ENCODE measurements at regions not wholly inside any gene's neighbourhood (a gene's known extent, or its start where the extent isn't known, plus 50 kb on each side); places are given as distances from the start of the nearest gene placed in this dataset.
"Not testable (repeated sequence)": the region's sequence is repeated elsewhere in the genome, so short reads cannot be mapped to it uniquely, and the experiment has no call there.

- no peak overlapping the region for H3K4me3 ChIP-seq (ENCODE audit: low read depth, low read length)
- TF ChIP-seq CTCF (IDR thresholded peaks at IDR 0.05; ENCODE audit: insufficient read depth, low read depth, low read length, missing control alignments) = no peak
These were observed 94.3 kb downstream of the RGS2 start for GRCh38 chr1:192903142-192903541.

DNA sequence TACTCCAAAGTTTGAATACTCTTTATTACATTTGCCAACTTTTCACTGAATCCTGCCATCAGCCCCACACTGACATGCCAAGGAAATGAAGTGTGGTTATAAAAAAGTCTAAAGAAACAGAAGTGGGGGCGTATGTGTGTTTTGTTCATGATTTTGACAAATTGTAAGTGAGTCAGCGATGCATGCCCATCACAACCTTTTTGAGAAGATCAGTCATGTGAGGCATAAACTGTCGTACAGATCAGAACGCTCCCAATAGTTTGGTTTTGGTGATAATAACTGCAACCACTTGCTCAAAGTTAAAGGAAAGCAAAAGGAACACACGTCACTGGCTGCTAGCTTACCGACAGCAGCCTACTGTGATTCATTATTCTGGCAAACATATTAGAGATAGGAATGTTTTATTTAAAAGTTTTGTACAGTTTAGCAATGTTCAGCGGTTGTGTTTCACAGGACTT lies 95.6 kb downstream of the RGS2 start:
- TF ChIP-seq CTCF (IDR thresholded peaks at IDR 0.05; ENCODE audit: insufficient read depth, low read depth, low read length, missing control alignments) = no peak
- peak; percentile 8 for DNase-seq (ENCODE audit: low read depth)
- H3K4me3 ChIP-seq (ENCODE audit: low read depth, low read length) = no peak overlapping the region

More at GRCh38 chr1:192903142-192903541, 94.3 kb downstream of the RGS2 start:
- DNase-seq (ENCODE audit: low read depth) = no peak

DNA sequence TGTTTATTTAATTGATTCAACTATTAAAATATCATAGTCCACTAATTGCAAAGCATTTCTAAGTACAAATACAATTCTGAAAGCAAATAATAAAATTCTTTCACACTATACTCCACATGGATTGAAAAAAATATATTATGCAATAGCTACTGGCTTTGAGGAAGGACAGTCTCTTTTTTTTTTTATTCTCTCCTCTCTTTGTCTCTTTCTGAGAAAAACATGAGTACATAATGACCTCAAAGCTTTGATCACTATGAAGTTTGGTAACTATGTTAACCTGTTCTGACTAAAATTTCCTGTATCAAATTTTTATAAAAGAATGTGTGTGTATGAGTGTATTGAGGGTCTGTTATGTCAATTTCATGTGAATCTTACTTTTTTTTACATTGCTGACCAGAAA lies 96.2 kb downstream of the RGS2 start:
- H3K4me3 ChIP-seq (ENCODE audit: low read depth, low read length) = no peak overlapping the region
- TF ChIP-seq CTCF (IDR thresholded peaks at IDR 0.05; ENCODE audit: insufficient read depth, low read depth, low read length, missing control alignments) = no peak
- no peak for DNase-seq (ENCODE audit: low read depth)

DNA sequence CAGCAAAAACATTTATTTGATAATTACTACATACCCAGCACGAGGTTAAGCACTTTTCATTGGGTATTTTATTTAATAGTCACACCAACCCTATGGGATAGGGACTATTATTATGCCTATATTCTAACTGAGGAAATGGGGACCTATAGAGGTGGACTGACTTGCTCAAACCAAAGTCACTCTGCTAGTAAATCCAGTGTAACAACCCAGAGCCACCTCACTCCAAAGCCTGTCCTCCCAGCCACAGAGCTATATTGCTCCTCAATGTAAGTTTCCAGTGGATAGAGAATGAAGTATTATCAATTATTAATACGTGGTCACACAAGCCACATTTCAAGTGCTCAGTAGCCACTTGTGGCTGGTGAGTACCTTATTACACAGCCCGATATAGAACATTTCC lies 97.5 kb downstream of the RGS2 start:
- no peak for TF ChIP-seq CTCF (IDR thresholded peaks at IDR 0.05; ENCODE audit: insufficient read depth, low read depth, low read length, missing control alignments)
- H3K4me3 ChIP-seq (ENCODE audit: low read depth, low read length) = no peak overlapping the region
- no peak for DNase-seq (ENCODE audit: low read depth)

DNA sequence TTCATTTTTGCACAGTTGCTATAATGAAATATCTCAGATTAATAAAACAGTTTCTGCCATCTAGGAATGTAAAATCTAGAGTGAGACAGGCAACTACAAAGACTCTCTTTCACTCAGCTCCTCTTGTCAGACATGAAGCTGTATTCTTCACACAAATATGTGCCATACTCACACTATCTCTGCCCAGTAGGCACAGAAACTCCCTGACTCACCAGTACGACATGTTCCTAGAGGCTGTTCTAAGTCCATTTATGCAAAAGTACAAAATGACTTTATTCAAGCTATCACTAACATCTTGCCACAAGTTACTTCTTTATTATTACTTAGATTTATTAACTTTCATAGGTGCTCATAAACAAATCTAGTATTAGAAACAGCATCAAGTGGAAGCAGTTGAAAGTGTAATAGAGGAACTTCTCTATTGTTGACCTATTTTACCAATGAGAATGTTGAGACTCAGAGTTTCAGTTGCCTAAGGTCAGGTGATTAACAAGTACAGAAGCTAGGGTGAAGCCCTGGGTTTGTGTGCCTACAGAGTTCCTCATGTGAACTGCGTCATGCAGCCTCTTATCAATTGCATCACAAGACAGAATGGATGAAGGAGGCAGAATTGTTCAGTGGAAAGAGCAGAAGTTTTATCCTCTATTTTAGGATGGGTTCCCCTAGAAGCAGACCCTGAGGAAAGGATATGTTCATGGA lies 98.9 kb downstream of the RGS2 start:
- H3K4me3 ChIP-seq (ENCODE audit: low read depth, low read length) = no peak overlapping the region
- DNase-seq (ENCODE audit: low read depth) = peak; percentile 25
- no peak for TF ChIP-seq CTCF (IDR thresholded peaks at IDR 0.05; ENCODE audit: insufficient read depth, low read depth, low read length, missing control alignments)

GRCh38 chr1:192911896-192912656 lies 103.2 kb downstream of the RGS2 start:
- not testable (repeated sequence) for H3K4me3 ChIP-seq (ENCODE audit: low read depth, low read length); DNase-seq (ENCODE audit: low read depth)

DNA sequence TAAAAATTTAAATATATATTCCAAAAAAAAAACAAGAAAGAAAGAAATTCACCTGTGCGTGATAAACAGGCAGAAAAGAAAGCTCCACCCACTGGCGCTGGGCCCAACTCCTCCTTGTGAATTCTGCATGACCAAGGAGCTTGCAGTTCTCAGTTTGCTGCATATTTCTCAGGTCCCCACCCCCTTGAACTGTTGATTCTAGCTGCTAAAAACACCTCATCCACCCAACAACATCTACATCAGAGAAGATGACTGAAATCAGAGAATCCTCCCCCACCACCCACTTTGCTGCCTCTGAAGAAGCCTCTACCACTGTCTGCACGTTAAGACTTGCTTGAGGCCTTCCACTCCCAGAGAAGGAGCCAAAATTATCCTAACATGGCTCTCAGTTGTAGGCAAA lies 104.8 kb downstream of the RGS2 start:
- no peak for DNase-seq (ENCODE audit: low read depth)
- no peak overlapping the region for H3K4me3 ChIP-seq (ENCODE audit: low read depth, low read length)
- TF ChIP-seq CTCF (IDR thresholded peaks at IDR 0.05; ENCODE audit: insufficient read depth, low read depth, low read length, missing control alignments) = no peak

Measured in GM12865 (cell line).